ENCODE measurements at regions not wholly inside any gene's neighbourhood (a gene's known extent, or its start where the extent isn't known, plus 50 kb on each side); places are given as distances from the start of the nearest gene placed in this dataset.

- ChIA-PET CTCF (interaction anchor here (1.2 to 1.6 kb wide), 2 partner anchors 35 to 197 kb away, joined by 3 to 7 read pairs; no protein-coding TSS in a partner anchor), POLR2A (no interaction called here)
- ATAC-seq (no peak), FAIRE-seq (no peak), DNase-seq (ENCODE audit: low read depth in 1 of 2, low spot score in 1 of 2) (no peak)
- Histone ChIP-seq H3K4me1 (peaks cover 8% of the 10 kb centered on the region), H3K9me3 (peaks cover 6% of the 10 kb centered on the region; the same call in 1 of the 3 replicates), H3K4me2 (no peak overlapping the region), H3K4me3 (no peak overlapping the region), H3K27ac (no peak overlapping the region)
- 88% methylated on average over 7 of the region's 7 CpGs for WGBS (ENCODE audit: missing lambda C conversion rate)
- no peak for TF ChIP-seq CHD4 (IDR thresholded peaks at IDR 0.05; ENCODE audit: borderline replicate concordance)
- no peak for TF ChIP-seq KDM5A (IDR thresholded peaks at IDR 0.05)
- TF ChIP-seq RARB (CRISPR knock-in tag; IDR thresholded peaks at IDR 0.05) = no peak
- no peak for TF ChIP-seq POLR2A (IDR thresholded peaks at IDR 0.05; ENCODE audit: low read length)
- TF ChIP-seq HDAC2 (IDR thresholded peaks at IDR 0.05) = no peak
- no peak for TF ChIP-seq ZSCAN20 (CRISPR knock-in tag; IDR thresholded peaks at IDR 0.05)
- no peak for TF ChIP-seq JUNB (IDR thresholded peaks at IDR 0.05)
- TF ChIP-seq ATOH8 (CRISPR knock-in tag; IDR thresholded peaks at IDR 0.05; ENCODE audit: low read depth) = no peak
- TF ChIP-seq RCOR1 (IDR thresholded peaks at IDR 0.05; ENCODE audit: low read depth, low read length) = no peak
- no peak for TF ChIP-seq MAX (IDR thresholded peaks at IDR 0.05)
- no peak for TF ChIP-seq JUN (IDR thresholded peaks at IDR 0.05)
These were observed 118.3 kb downstream of the KCNF1 start for GRCh38 chr2:11030036-11030435.

- POLR2A ChIA-PET = no interaction called here
- CTCF ChIA-PET = interaction anchor here (0.9 to 1.7 kb wide), 5 partner anchors 9 to 198 kb away, joined by 3 to 6 read pairs (median 3); partner anchors contain the start of gene KCNF1
- no peak for TF ChIP-seq JUNB (IDR thresholded peaks at IDR 0.05)
- no peak for TF ChIP-seq BHLHE40 (IDR thresholded peaks at IDR 0.05; ENCODE audit: low read depth, low read length)
- TF ChIP-seq CBX2 (IDR thresholded peaks at IDR 0.05; ENCODE audit: borderline replicate concordance, low read depth) = no peak
- DNase-seq (ENCODE audit: low read depth in 1 of 2, low spot score in 1 of 2) = no peak
- peak overlapping the region; percentile 11; the same call in 1 of the 3 replicates for H3K4me2 ChIP-seq
- H3K27ac ChIP-seq = no peak overlapping the region
- no peak overlapping the region for H3K4me3 ChIP-seq
- H3K9me3 ChIP-seq = peaks cover 6% of the 10 kb centered on the region; the same call in 1 of the 3 replicates
- H3K4me1 ChIP-seq = peaks cover 8% of the 10 kb centered on the region
- no peak for ATAC-seq
- peak; percentile 85 for FAIRE-seq
- 24% methylated on average over 4 of the region's 4 CpGs for WGBS (ENCODE audit: missing lambda C conversion rate)
These were observed 119.2 kb downstream of the KCNF1 start for GRCh38 chr2:11030909-11031308.

- CTCF ChIA-PET = interaction anchor here (0.6 to 1.7 kb wide), 7 partner anchors 9 to 614 kb away, joined by 3 to 6 read pairs (median 3); no protein-coding TSS in a partner anchor
These were observed 120.1 kb downstream of the KCNF1 start for GRCh38 chr2:11031876-11032275.

More at GRCh38 chr2:11031876-11032275, 120.1 kb downstream of the KCNF1 start:
- POLR2A ChIA-PET = no interaction called here
- H3K27ac ChIP-seq = no peak overlapping the region
- H3K4me2 ChIP-seq = no peak overlapping the region
- peaks cover 8% of the 10 kb centered on the region for H3K4me1 ChIP-seq
- peaks cover 14% of the 10 kb centered on the region; the same call in 2 of the 3 replicates for H3K9me3 ChIP-seq
- WGBS (ENCODE audit: missing lambda C conversion rate) = 16% methylated on average over 1 of the region's 1 CpG
- DNase-seq (ENCODE audit: low read depth in 1 of 2, low spot score in 1 of 2) = no peak
- ATAC-seq = no peak
- H3K4me3 ChIP-seq = no peak overlapping the region
- TF ChIP-seq MYC (IDR thresholded peaks at IDR 0.05; ENCODE audit: borderline replicate concordance, low read length) = no peak
- TF ChIP-seq CEBPB (IDR thresholded peaks at IDR 0.05) = no peak
- TF ChIP-seq REST (IDR thresholded peaks at IDR 0.05) = no peak
- no peak for TF ChIP-seq TP53 (CRISPR knock-in tag; IDR thresholded peaks at IDR 0.05)
- TF ChIP-seq GATA3 (IDR thresholded peaks at IDR 0.05; ENCODE audit: borderline replicate concordance) = no peak
- TF ChIP-seq FOSB (CRISPR knock-in tag; IDR thresholded peaks at IDR 0.05) = no peak
- no peak for TF ChIP-seq NPAS2 (CRISPR knock-in tag; IDR thresholded peaks at IDR 0.05; ENCODE audit: borderline replicate concordance)
- TF ChIP-seq RNF2 (IDR thresholded peaks at IDR 0.05; ENCODE audit: borderline replicate concordance, low read depth) = no peak
- no peak for TF ChIP-seq HOXB5 (CRISPR knock-in tag; IDR thresholded peaks at IDR 0.05)
- TF ChIP-seq E2F6 (IDR thresholded peaks at IDR 0.05; ENCODE audit: borderline replicate concordance, low read depth) = no peak
- TF ChIP-seq POLR2A (IDR thresholded peaks at IDR 0.05; ENCODE audit: low read length) = no peak
- no peak for TF ChIP-seq ZSCAN20 (CRISPR knock-in tag; IDR thresholded peaks at IDR 0.05)
- no peak for TF ChIP-seq NR3C1 (IDR thresholded peaks at IDR 0.05)
- no peak for FAIRE-seq

Data from A549 (cell line).